GM18508 (cell line): ENCODE measurements at regions not wholly inside any gene's neighbourhood (a gene's known extent, or its start where the extent isn't known, plus 50 kb on each side); places are given as distances from the start of the nearest gene placed in this dataset.

ENCODE experiments used
- ATAC-seq: cut with Tn5 transposase; IDR thresholded peaks from one replicate; pipeline ENCODE4 v1.9.1; 2021; ENCODE audit warnings: moderate number of reproducible peaks; ENCODE audit not compliant: insufficient read depth, unreplicated experiment

- ATAC-seq: no peak
Observed at GRCh38 chr1:79682478-79682877, 675.9 kb upstream of the ADGRL4 start.

- ATAC-seq: no peak
Observed at GRCh38 chr1:79681382-79681781, 674.9 kb upstream of the ADGRL4 start.

- no peak for ATAC-seq
Observed at GRCh38 chr1:79679916-79680315, 673.4 kb upstream of the ADGRL4 start.

- peak; percentile 96 for ATAC-seq
Observed at GRCh38 chr1:79667848-79668696, 661.5 kb upstream of the ADGRL4 start.

DNA sequence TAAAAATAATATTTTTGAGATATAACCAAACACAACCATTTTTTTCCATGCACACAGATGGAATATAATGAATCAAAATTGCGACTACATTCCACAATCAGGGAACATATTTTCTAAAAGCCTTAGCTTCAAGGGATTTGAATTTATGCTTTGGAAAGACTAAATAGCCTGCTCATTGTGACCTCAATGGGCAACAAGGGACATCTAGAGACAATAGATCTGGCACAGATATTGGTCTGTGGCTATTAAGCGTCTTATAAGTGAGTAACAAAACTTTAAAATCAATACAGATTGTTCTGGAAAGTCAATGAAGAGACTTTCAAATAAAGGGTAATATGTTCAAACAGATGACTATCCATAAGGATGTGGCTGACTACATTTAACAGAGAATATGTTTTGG lies 660.6 kb upstream of the ADGRL4 start:
- ATAC-seq: no peak

DNA sequence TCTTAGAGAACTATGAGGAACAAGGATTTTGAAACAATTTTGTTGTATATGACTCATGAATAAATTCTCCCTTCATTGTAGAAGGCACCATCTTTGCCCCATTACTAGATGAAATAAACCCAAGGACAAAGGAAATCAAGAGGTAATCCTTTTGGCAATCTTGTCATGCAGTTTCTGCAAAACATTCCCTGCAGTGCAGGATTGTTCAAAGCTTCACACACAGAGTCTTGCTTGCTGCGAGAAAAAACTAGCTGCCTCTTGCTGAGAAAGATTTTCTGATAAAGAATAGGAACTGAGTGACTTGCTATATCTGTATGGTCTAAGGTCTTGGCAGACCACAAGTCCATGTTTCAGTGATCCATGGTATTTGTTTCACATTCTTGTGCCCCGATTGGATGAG lies 657.4 kb upstream of the ADGRL4 start:
- no peak for ATAC-seq

- no peak for ATAC-seq
Observed at GRCh38 chr1:79662596-79662995, 656.1 kb upstream of the ADGRL4 start.

DNA sequence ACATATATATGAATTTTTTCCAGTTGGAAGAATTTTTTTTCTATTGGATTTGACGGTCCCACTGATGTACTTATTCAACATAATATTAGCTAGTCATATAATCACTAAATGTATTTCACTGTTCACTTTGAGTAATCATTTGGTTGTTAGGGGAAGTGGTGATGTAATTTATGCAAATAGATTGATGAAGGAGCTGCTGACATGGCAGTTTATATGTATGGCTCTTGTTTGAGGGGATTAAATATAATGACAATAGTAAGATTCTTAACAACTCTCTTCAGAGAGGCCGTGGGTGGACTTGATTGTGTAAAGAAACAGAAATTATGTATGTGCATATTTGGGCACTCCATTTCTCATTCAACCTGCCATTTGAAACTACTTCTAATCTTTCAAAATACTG lies 653.6 kb upstream of the ADGRL4 start:
- ATAC-seq: no peak

- no peak for ATAC-seq
Observed at GRCh38 chr1:79657951-79658658, 651.6 kb upstream of the ADGRL4 start.

- ATAC-seq: no peak
Observed at GRCh38 chr1:79655876-79656275, 649.3 kb upstream of the ADGRL4 start.

DNA sequence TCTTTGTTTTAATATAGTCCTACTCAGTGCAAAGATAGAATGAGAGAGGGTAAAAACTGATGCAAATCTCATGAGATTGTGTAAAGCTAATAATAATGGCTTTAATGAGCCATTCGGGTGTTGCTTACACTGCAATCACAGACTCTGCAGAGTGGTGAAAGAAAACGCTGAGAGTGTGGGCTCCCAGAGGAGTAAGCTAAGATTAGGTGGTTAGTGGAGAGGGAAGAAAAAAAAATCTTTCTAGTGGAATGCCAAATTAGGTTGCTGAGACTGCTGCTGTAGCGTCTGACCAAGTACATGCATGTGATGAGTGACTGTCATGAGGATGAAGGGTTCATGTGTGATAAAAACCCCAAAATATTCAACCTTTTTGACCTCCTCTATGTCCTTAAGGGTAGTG lies 645.9 kb upstream of the ADGRL4 start:
- ATAC-seq: no peak

DNA sequence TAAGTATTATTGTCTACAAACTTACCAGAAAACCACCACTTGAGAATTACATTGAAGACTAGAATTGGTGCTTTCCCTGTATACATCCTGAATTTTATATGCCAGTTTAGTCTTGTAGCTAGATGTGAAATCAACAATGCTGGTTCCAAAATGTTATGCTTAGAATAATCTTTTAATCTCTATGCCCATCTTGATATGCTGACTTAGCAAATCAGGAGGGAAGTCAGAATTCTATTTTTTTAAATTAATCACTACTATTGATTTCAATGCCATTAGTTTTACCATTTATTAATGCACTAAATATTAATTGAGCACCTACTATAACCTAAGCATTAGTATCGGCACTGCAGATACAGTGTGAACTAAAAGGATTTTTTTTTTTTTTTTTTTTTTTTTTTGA lies 641.6 kb upstream of the ADGRL4 start:
- ATAC-seq: no peak

GRCh38 chr1:79646880-79647279 lies 640.4 kb upstream of the ADGRL4 start:
- ATAC-seq: no peak

DNA sequence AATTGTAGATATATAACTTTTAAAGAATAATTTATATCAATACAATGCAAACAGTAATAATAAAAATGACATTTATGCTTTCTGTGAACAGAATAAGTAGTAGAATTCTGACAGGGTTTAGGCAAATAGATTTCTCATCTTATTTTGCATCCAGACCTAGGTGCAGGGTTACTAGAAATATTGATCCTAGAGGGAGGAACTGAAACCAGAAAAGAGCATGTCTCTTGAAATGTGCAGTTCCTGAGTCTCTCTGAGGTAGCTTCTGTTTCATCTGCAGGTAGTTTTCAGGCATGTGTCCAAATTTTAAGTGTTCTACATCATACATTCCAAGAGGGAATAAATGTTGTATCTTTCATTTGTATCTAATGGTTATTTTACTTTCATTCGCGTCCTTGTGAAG lies 631.9 kb upstream of the ADGRL4 start:
- ATAC-seq: peak; percentile 100

- no peak for ATAC-seq
Observed at GRCh38 chr1:79633456-79633855, 626.9 kb upstream of the ADGRL4 start.

- ATAC-seq: peak; percentile 60
Observed at GRCh38 chr1:79629414-79629813, 622.9 kb upstream of the ADGRL4 start.

DNA sequence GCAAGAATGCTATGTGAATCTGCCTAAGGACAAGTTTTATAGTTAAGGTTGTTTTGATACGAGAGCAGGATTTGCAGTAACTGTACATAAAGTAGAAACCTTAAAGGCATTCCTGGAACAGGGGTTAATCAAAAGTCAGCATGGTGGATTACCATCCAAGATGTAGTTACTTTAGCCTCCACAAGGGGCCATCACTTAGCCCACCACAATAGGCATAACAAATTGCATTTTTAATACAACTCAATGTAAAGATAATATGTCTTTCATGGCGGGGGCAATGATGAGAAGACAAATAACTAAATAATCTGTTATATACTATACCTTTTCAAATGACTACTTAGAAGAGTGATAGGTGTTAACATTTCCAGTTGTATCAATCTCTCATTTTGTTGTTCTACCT lies 611.2 kb upstream of the ADGRL4 start:
- ATAC-seq: no peak

GRCh38 chr1:79614762-79615161 lies 608.2 kb upstream of the ADGRL4 start:
- ATAC-seq: no peak

DNA sequence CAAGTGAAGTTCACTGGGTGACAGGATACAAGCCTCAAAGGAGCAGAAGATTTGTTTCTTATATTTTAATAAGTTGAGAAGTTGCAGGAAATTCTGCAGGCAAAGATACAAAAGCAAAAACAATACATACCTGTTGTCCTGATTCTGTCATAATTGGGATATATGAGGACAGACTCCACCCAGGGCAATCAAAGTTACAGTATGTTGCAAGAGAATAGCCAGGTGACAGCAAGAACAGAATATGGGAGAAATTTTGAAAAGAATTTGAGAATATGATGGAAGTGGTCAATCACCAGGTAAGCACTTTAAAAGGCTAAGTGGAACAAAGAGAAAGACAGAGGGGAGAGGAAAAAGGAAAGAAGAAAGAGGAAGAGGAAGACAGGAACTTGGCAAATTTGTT lies 607.6 kb upstream of the ADGRL4 start:
- ATAC-seq: no peak

DNA sequence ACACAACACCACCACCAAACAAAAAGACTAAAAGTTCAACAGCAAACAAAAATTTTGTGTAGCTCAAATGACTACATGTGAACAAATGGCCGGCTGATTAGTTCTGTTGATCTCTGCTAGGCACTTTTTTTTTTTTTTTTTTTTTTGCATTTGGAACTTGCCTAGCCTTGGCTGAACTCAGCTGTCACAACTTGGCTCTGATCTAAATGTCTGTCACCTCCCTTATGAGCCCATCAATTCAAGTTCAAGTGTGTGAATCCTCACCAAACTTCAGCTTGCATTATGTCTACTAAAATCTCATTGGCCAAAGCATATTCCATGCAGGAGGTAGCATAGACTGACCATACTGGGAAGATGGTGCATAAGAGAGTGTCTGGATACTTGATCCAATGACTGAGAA lies 606.5 kb upstream of the ADGRL4 start:
- ATAC-seq: no peak

- ATAC-seq: no peak
Observed at GRCh38 chr1:79604490-79605198, 598.1 kb upstream of the ADGRL4 start.
